ENCODE measurements at regions not wholly inside any gene's neighbourhood (a gene's known extent, or its start where the extent isn't known, plus 50 kb on each side); places are given as distances from the start of the nearest gene placed in this dataset.

DNA sequence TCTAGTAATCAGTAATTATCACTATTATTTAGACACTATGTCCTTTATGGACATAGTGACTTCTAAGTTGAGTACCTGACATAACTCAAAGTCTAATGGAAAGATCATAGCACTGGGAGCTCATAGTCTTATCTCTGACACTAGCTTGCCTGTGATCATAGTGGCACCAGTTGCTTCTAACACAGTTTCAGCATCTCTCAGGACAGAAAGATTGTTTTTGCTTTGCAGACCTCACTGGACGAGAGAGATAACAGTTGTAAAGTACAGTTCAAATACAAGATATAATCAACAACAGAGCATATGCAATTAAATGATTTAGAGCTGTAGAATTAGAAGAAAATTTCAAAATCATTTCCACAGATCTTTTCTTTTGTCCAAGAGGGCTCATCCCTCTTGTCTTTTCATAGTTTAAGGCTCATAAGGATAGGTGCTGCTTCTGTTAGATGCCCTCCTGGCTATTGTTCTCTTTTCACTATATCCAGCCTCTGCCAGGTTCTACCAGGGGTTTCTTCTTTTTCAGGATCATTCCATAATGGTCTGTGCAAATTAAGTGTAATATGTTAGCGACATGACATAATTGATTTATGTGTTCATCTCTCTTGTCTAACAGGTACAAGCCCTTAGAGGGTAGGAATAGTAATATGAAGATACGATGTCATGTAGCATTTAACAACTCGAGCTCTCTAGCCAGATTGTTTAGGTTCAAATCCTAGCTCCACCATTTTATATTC lies 1175.4 kb upstream of the TENM4 start:
- TF ChIP-seq, protein P1, sequence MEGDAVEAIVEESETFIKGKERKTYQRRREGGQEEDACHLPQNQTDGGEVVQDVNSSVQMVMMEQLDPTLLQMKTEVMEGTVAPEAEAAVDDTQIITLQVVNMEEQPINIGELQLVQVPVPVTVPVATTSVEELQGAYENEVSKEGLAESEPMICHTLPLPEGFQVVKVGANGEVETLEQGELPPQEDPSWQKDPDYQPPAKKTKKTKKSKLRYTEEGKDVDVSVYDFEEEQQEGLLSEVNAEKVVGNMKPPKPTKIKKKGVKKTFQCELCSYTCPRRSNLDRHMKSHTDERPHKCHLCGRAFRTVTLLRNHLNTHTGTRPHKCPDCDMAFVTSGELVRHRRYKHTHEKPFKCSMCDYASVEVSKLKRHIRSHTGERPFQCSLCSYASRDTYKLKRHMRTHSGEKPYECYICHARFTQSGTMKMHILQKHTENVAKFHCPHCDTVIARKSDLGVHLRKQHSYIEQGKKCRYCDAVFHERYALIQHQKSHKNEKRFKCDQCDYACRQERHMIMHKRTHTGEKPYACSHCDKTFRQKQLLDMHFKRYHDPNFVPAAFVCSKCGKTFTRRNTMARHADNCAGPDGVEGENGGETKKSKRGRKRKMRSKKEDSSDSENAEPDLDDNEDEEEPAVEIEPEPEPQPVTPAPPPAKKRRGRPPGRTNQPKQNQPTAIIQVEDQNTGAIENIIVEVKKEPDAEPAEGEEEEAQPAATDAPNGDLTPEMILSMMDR (IDR thresholded peaks at IDR 0.05; ENCODE audit: extremely low read depth, insufficient read depth, missing control alignments), result no peak
- DNase-seq (ENCODE audit: low spot score), result no peak

DNA sequence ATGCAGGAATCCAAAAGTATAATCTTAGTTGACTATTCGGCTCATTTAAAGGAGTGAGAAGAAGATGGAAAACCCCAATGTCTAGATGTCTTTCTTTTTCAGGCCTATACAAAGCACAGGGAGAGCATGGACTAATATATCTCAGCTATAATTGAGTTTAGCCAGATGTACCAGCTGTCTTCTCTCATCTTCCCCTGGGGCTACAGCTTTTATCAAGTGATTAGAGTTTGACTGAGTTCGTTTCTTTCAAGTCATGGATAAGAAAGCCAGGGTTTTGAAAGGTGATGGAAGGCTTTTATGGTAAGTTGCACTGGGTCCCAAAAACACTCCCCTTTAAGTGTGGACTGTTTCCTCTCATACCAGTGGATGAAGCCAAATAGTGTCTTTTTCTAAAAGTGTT lies 1172.8 kb upstream of the TENM4 start:
- TF ChIP-seq, protein P1 (IDR thresholded peaks at IDR 0.05; ENCODE audit: extremely low read depth, insufficient read depth, missing control alignments), result no peak
- in situ Hi-C loops (cut with MboI; ENCODE audit: low pct_unique_long_range_greater_than_20kb, low sequenced_read_pairs, unreplicated experiment), result no loop called here
- no peak for DNase-seq (ENCODE audit: low spot score)

More for the DNA sequence above, 1175.4 kb upstream of the TENM4 start:
- in situ Hi-C loops (cut with MboI; ENCODE audit: low pct_unique_long_range_greater_than_20kb, low sequenced_read_pairs, unreplicated experiment), result no loop called here

DNA sequence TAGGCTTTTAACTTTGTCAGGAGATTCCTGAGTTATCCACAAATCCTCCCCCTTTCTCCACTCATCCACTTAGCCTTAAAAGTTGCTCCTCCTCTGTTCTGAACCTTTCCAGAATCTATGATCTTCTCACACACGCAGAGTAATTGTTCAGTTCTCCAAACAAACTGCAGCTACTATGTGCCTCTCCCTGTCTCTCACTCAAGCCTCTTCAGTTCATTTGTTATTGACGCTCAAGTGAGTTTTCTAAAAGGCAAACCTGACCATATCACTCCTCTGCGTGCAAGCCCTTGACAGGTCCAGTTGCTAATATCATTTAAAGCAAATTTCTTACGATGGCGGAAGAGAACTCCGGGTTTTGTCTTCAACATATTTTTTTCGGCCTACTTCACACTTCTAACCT lies 1169.7 kb upstream of the TENM4 start:
- in situ Hi-C loops (cut with MboI; ENCODE audit: low pct_unique_long_range_greater_than_20kb, low sequenced_read_pairs, unreplicated experiment), result no loop called here
- TF ChIP-seq, protein P1 (IDR thresholded peaks at IDR 0.05; ENCODE audit: extremely low read depth, insufficient read depth, missing control alignments), result no peak
- no peak for DNase-seq (ENCODE audit: low spot score)

DNA sequence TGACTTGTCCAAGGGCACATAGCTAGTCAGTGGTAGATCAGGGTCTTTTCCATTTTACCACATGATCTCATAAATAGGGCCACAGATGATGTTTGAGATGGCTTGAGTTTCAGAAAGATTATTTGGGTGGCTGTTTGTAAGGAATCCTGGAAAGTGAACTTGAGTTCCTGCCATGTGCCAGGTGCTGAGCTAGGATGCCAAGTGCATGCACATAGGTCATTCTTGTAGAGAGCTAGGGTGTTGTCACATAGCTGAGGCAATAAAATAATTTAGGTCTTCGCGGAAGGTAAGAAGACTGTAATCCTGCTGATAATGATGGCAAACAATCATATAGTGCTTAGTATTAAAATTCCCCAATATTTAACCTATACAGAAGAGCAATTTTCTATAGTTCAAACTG lies 1162.6 kb upstream of the TENM4 start:
- DNase-seq (ENCODE audit: low spot score), result no peak
- in situ Hi-C loops (cut with MboI; ENCODE audit: low pct_unique_long_range_greater_than_20kb, low sequenced_read_pairs, unreplicated experiment), result no loop called here
- TF ChIP-seq, protein P1 (IDR thresholded peaks at IDR 0.05; ENCODE audit: extremely low read depth, insufficient read depth, missing control alignments), result no peak

DNA sequence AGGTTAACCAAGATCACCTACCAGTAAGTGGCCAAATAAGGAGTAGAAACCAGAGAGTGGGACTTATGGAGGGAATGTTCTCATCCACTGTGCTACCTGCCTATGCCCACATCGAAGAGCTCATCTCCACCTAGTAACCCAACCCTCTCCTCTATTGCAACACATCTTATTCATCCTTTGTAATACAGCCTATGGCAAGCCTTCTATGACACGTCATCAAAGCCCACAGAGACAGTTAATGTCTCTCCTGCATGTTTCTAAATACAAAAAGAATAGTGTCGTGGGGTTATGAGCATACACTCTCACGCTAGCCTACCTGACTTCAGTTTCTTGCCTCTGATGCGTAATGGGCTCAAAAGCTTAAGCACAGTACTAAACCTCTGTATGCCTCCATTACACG lies 1158.1 kb upstream of the TENM4 start:
- TF ChIP-seq, protein P1 (IDR thresholded peaks at IDR 0.05; ENCODE audit: extremely low read depth, insufficient read depth, missing control alignments), result no peak
- DNase-seq (ENCODE audit: low spot score), result no peak
- in situ Hi-C loops (cut with MboI; ENCODE audit: low pct_unique_long_range_greater_than_20kb, low sequenced_read_pairs, unreplicated experiment), result no loop called here

DNA sequence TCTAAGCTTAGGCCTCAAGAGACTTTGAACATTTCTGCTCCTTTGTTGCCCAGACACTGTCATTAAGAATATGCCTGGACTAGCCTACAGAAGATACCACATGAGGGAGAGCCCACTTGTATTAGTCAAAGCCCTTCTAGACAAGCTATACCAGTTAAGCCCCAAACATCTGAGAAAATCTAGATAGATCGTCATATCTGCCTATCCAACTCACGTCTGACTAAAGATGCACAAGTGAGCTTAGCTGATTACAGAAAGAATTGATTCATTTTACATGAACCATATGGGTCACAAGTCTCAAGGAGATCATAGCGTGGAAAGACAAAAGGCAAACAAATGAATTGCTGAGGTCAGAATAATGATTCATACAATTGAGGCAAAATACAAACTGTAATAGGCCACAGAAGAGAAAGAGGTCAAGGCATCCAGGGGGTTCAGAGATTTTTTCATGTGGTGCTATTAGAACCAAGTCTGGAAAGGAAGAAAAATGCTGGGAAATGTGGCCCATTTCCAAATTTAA lies 1155.5 kb upstream of the TENM4 start:
- TF ChIP-seq, protein P1 (IDR thresholded peaks at IDR 0.05; ENCODE audit: extremely low read depth, insufficient read depth, missing control alignments), result no peak
- DNase-seq (ENCODE audit: low spot score), result no peak
- in situ Hi-C loops (cut with MboI; ENCODE audit: low pct_unique_long_range_greater_than_20kb, low sequenced_read_pairs, unreplicated experiment), result no loop called here

Data from GM13977 (cell line).